RWPE1 (cell line): ENCODE measurements at regions not wholly inside any gene's neighbourhood (a gene's known extent, or its start where the extent isn't known, plus 50 kb on each side); places are given as distances from the start of the nearest gene placed in this dataset.

Experiments used
- CTCF ChIA-PET: fragments of 350-600 bp; sonication (Branson Sonifier 250); formaldehyde crosslinking; extraction: SDS; loops from one replicate; lab custom pipeline; 2021; lab: Yijun Ruan, JAX
- POLR2A ChIA-PET: fragments of 400-600 bp; formaldehyde crosslinking; extraction: SDS; loops from one replicate; lab custom pipeline; 2020; ENCODE audit warnings: antibody characterized with exemption; ENCODE audit not compliant: low non-redundant PET; lab: Yijun Ruan, JAX
- DNase-seq: peaks from one replicate; pipeline ENCODE4 v3.0.0; 2012; ENCODE audit warnings: low spot score
- H3K27ac ChIP-seq: fragments of 450-650 bp; 2 replicates; pipeline ENCODE4 v1.5.1; 2017
- CTCF ChIP-seq: fragments of 450-650 bp; conservative IDR thresholded peaks from 2 replicates; pipeline ENCODE4 v1.5.1; 2017; ENCODE audit warnings: low read depth, mild to moderate bottlenecking

DNA sequence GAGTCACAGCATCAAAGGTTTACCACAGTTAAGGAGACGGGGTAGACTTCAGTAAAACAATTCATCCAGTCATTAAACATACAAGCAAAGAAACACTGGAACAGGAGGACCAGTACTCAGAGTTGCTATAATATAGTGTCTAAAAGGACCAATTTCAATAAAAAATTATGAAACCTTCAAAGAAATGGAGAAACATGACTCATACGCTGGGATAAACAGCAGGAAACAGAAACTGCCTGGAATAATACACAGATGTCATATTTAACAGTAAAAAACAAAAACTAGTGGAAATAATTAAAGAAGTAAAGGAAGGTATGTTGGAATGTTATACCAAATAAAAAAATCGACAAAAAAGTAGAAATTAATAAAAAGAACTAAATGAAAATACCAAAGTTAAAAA lies 1075.9 kb downstream of the NR2F1-AS1 start:
- POLR2A ChIA-PET, result no interaction called here
- CTCF ChIA-PET, result no interaction called here
- TF ChIP-seq CTCF, result no peak
- DNase-seq, result no peak
- no peak overlapping the region for H3K27ac ChIP-seq

GRCh38 chr5:92504346-92504745 lies 1076.7 kb downstream of the NR2F1-AS1 start:
- ChIA-PET POLR2A (no interaction called here), CTCF (interaction anchor here (0.6 kb wide), 2 partner anchors 94 to 1890 kb away, joined by 5 read pairs; no protein-coding TSS in a partner anchor)
- TF ChIP-seq CTCF, result no peak
- H3K27ac ChIP-seq, result no peak overlapping the region
- no peak for DNase-seq

GRCh38 chr5:92500752-92501151 lies 1080.3 kb downstream of the NR2F1-AS1 start:
- CTCF ChIA-PET, result no interaction called here

GRCh38 chr5:92496545-92496944 lies 1084.5 kb downstream of the NR2F1-AS1 start:
- TF ChIP-seq CTCF, result no peak
- no peak overlapping the region for H3K27ac ChIP-seq
- POLR2A ChIA-PET, result no interaction called here
- DNase-seq, result no peak
- CTCF ChIA-PET, result interaction anchor here (0.6 kb wide), 1 partner anchor 335 kb away, joined by 3 read pairs; no protein-coding TSS in a partner anchor

More at GRCh38 chr5:92500752-92501151, 1080.3 kb downstream of the NR2F1-AS1 start:
- TF ChIP-seq CTCF, result no peak
- no peak for DNase-seq
- H3K27ac ChIP-seq, result no peak overlapping the region
- POLR2A ChIA-PET, result no interaction called here

GRCh38 chr5:92494508-92494907 lies 1086.5 kb downstream of the NR2F1-AS1 start:
- CTCF ChIA-PET, result interaction anchor here (0.5 kb wide), 1 partner anchor 245 kb away, joined by 3 read pairs; no protein-coding TSS in a partner anchor
- H3K27ac ChIP-seq, result no peak overlapping the region
- POLR2A ChIA-PET, result no interaction called here
- no peak for TF ChIP-seq CTCF
- DNase-seq, result no peak

DNA sequence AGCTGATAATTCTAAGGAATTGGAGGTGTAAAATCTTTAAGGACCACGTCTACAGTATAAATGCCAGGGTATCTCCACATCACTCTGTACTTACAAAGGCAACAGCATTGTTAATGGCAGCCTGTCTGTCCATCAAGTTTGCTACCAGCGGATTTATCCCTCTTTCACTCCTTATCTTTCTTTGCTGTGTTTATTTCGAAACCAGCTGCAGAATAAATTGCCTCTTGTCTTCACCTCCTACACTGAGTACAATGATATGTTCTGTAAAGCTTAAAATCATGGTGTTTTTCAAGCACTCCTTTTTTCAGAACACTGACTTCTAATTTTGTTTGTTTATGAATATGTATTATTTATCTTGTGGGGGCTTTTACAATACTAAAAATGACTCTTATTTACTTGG lies 1088.1 kb downstream of the NR2F1-AS1 start:
- no peak for DNase-seq
- H3K27ac ChIP-seq, result no peak overlapping the region
- CTCF ChIA-PET, result interaction anchor here (1.3 kb wide), 1 partner anchor 25 kb away, joined by 3 read pairs; no protein-coding TSS in a partner anchor
- POLR2A ChIA-PET, result no interaction called here
- TF ChIP-seq CTCF, result no peak
